ENCODE measurements at regions not wholly inside any gene's neighbourhood (a gene's known extent, or its start where the extent isn't known, plus 50 kb on each side); places are given as distances from the start of the nearest gene placed in this dataset.

- 51 to 62% methylated on average over 1 of the region's 1 CpG for WGBS, 2 donors
- Histone ChIP-seq H3K27me3 (no peaks in the 10 kb centered on the region), H3K4me1 (no peaks in the 10 kb centered on the region), H3K27ac (no peak overlapping the region), H3K4me3 (no peak overlapping the region), H3K9me3 (no peaks in the 10 kb centered on the region), H3K36me3 (ENCODE audit: low read depth, missing control alignments) (no peaks in the 10 kb centered on the region)
- TF ChIP-seq CTCF (IDR thresholded peaks at IDR 0.05) (no peak), POLR2A (IDR thresholded peaks at IDR 0.05) (no peak)
- DNase-seq = no peak
- intact Hi-C loops (cut with DNase I; ENCODE audit: low total_unique reads) = no loop called here
These were observed 393.9 kb downstream of the NXPH1 start for GRCh38 chr7:8827329-8827728.

- intact Hi-C loops (cut with DNase I; ENCODE audit: low total_unique reads) = no loop called here
- no peak for DNase-seq
- no peak overlapping the region for H3K4me3 ChIP-seq
- WGBS, 2 donors = 85 to 92% methylated on average over 4 of the region's 4 CpGs
- no peaks in the 10 kb centered on the region for H3K36me3 ChIP-seq (ENCODE audit: low read depth, missing control alignments)
- H3K9me3 ChIP-seq = no peaks in the 10 kb centered on the region
- H3K4me1 ChIP-seq = no peaks in the 10 kb centered on the region
- no peak overlapping the region for H3K27ac ChIP-seq
- TF ChIP-seq POLR2A (IDR thresholded peaks at IDR 0.05) (no peak), CTCF (IDR thresholded peaks at IDR 0.05) (no peak)
- no peaks in the 10 kb centered on the region for H3K27me3 ChIP-seq
These were observed 395.7 kb downstream of the NXPH1 start for GRCh38 chr7:8829100-8829499.

- Histone ChIP-seq H3K9me3 (no peaks in the 10 kb centered on the region), H3K36me3 (ENCODE audit: low read depth, missing control alignments) (no peaks in the 10 kb centered on the region), H3K4me3 (no peak overlapping the region), H3K27me3 (no peaks in the 10 kb centered on the region), H3K27ac (no peak overlapping the region), H3K4me1 (no peaks in the 10 kb centered on the region)
- intact Hi-C loops (cut with DNase I; ENCODE audit: low total_unique reads) = no loop called here
- TF ChIP-seq POLR2A (IDR thresholded peaks at IDR 0.05) (no peak), CTCF (IDR thresholded peaks at IDR 0.05) (no peak)
- DNase-seq = no peak
- 91 to 92% methylated on average over 4 of the region's 4 CpGs for WGBS, 2 donors
These were observed 398.0 kb downstream of the NXPH1 start for GRCh38 chr7:8831376-8831775.

- H3K9me3 ChIP-seq = no peaks in the 10 kb centered on the region
- WGBS, 2 donors = 75 to 86% methylated on average over 6 of the region's 6 CpGs
- TF ChIP-seq CTCF (IDR thresholded peaks at IDR 0.05) (no peak), POLR2A (IDR thresholded peaks at IDR 0.05) (no peak)
- H3K27me3 ChIP-seq = no peaks in the 10 kb centered on the region
- H3K4me1 ChIP-seq = no peaks in the 10 kb centered on the region
- DNase-seq = no peak
- intact Hi-C loops (cut with DNase I; ENCODE audit: low total_unique reads) = no loop called here
- H3K4me3 ChIP-seq = no peak overlapping the region
- H3K36me3 ChIP-seq (ENCODE audit: low read depth, missing control alignments) = no peaks in the 10 kb centered on the region
- no peak overlapping the region for H3K27ac ChIP-seq
These were observed 399.9 kb downstream of the NXPH1 start for GRCh38 chr7:8833355-8833754.

- Histone ChIP-seq H3K36me3 (ENCODE audit: low read depth, missing control alignments) (no peaks in the 10 kb centered on the region), H3K9me3 (no peaks in the 10 kb centered on the region), H3K27me3 (no peaks in the 10 kb centered on the region), H3K4me3 (no peak overlapping the region), H3K4me1 (no peaks in the 10 kb centered on the region), H3K27ac (no peak overlapping the region)
- no peak for DNase-seq
- intact Hi-C loops (cut with DNase I; ENCODE audit: low total_unique reads) = no loop called here
- TF ChIP-seq CTCF (IDR thresholded peaks at IDR 0.05) (no peak), POLR2A (IDR thresholded peaks at IDR 0.05) (no peak)
These were observed 407.8 kb downstream of the NXPH1 start for GRCh38 chr7:8841171-8841570.

Data from testis (tissue), 2 donors.